ENCODE measurements at regions not wholly inside any gene's neighbourhood (a gene's known extent, or its start where the extent isn't known, plus 50 kb on each side); places are given as distances from the start of the nearest gene placed in this dataset.

GRCh38 chr7:155207326-155208002, 90.2 kb upstream of the INSIG1 start:
- intact Hi-C loops (cut with micrococcal nuclease), result loop anchor here (5.0 kb wide), 2 partner anchors 455 to 1545 kb away; no protein-coding TSS in a partner anchor
- peak overlapping the region; percentile 83 for H3K27ac Mint-ChIP-seq
- H3K9me3 Mint-ChIP-seq, result peaks cover 4% of the 10 kb centered on the region
- no peak for DNase-seq (ENCODE audit: low spot score)
- H3K4me1 Mint-ChIP-seq (ENCODE audit: low read depth), result peaks cover 31% of the 10 kb centered on the region
- no peaks in the 10 kb centered on the region for H3K27me3 Mint-ChIP-seq (ENCODE audit: insufficient read depth)
- H3K36me3 Mint-ChIP-seq (ENCODE audit: low read depth), result peaks cover 6% of the 10 kb centered on the region
- no peak overlapping the region for H3K4me3 Mint-ChIP-seq

DNA sequence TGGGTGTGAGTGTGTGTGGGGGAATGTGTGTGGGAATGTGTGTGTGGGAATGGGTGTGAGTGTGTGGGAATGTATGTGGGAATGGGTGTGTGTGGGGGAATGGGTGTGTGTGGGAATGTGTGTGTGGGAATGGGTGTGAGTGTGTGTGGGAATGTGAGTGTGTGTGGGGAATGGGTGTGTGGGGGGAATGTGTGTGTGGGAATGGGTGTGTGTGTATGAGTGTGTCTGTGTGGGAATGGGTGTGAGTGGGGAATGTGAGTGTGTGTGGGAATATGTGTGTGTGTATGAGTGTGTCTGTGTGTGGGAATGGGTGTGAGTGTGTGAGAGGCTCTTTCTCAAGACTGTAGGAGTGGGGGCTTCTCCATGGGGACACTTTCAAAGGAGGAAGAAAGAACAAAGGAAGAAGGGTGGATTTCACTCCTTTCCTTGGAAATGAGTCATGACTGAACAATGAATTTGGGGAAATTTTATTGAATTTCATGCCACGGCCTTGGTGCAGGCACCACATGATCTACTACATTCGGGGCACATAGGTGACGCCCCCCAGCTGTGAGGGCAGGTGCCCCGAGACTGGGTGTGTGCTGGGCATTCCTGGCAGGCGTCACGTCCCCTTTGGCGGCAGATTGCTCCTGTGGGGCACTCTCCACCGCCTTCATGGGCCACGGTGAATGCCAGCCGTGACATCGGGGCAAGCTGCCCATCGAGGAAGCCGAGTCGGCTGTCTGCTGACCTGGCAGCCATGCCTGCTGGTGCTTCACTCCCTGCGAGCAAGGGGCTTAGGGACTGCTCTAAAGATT, 88.8 kb upstream of the INSIG1 start:
- H3K27me3 Mint-ChIP-seq (ENCODE audit: insufficient read depth), result no peaks in the 10 kb centered on the region
- peaks cover 4% of the 10 kb centered on the region for H3K9me3 Mint-ChIP-seq
- DNase-seq (ENCODE audit: low spot score), result no peak
- peaks cover 31% of the 10 kb centered on the region for H3K4me1 Mint-ChIP-seq (ENCODE audit: low read depth)
- intact Hi-C loops (cut with micrococcal nuclease), result loop anchor here (5.0 kb wide), 2 partner anchors 453 to 1543 kb away; no protein-coding TSS in a partner anchor
- H3K27ac Mint-ChIP-seq, result peak overlapping the region; percentile 62
- H3K36me3 Mint-ChIP-seq (ENCODE audit: low read depth), result peaks cover 6% of the 10 kb centered on the region
- no peak overlapping the region for H3K4me3 Mint-ChIP-seq

GRCh38 chr7:155209478-155210319, 88.0 kb upstream of the INSIG1 start:
- no peak overlapping the region for H3K4me3 Mint-ChIP-seq
- peaks cover 4% of the 10 kb centered on the region for H3K9me3 Mint-ChIP-seq
- intact Hi-C loops (cut with micrococcal nuclease), result loop anchor here (5.0 kb wide), 2 partner anchors 453 to 1543 kb away; no protein-coding TSS in a partner anchor
- no peak overlapping the region for H3K27ac Mint-ChIP-seq
- no peak for DNase-seq (ENCODE audit: low spot score)
- peaks cover 28% of the 10 kb centered on the region for H3K4me1 Mint-ChIP-seq (ENCODE audit: low read depth)
- peaks cover 6% of the 10 kb centered on the region for H3K36me3 Mint-ChIP-seq (ENCODE audit: low read depth)
- no peaks in the 10 kb centered on the region for H3K27me3 Mint-ChIP-seq (ENCODE audit: insufficient read depth)

DNA sequence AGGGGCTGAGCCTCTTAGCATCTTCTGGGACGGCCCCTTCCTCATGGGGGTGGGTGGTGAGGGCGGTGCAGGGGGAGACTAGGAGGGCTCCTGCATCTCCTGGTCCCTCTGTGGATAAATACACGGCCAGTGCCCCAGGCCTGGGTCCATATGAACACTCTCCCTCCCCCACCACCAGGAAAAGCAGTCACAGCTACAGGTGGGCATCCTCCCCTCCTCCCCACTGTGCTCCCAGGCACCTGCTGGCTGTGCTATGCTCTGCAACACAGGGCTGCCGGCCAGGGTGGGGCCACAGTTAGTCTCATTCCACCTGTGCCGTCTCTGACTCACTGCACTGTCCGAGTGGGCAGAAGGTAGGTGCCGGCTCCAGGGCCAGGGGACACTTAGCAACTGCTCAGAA, 87.3 kb upstream of the INSIG1 start:
- Mint-ChIP-seq H3K4me3 (no peak overlapping the region), H3K27ac (no peak overlapping the region), H3K27me3 (ENCODE audit: insufficient read depth) (no peaks in the 10 kb centered on the region), H3K36me3 (ENCODE audit: low read depth) (peaks cover 6% of the 10 kb centered on the region), H3K4me1 (ENCODE audit: low read depth) (peaks cover 21% of the 10 kb centered on the region), H3K9me3 (peaks cover 4% of the 10 kb centered on the region)
- no peak for DNase-seq (ENCODE audit: low spot score)
- intact Hi-C loops (cut with micrococcal nuclease), result no loop called here

- H3K9me3 Mint-ChIP-seq, result peaks cover 4% of the 10 kb centered on the region
- intact Hi-C loops (cut with micrococcal nuclease), result no loop called here
- H3K27ac Mint-ChIP-seq, result no peak overlapping the region
- H3K36me3 Mint-ChIP-seq (ENCODE audit: low read depth), result peaks cover 6% of the 10 kb centered on the region
- no peak overlapping the region for H3K4me3 Mint-ChIP-seq
- H3K4me1 Mint-ChIP-seq (ENCODE audit: low read depth), result peaks cover 14% of the 10 kb centered on the region
- DNase-seq (ENCODE audit: low spot score), result no peak
- no peaks in the 10 kb centered on the region for H3K27me3 Mint-ChIP-seq (ENCODE audit: insufficient read depth)
These were observed 86.5 kb upstream of the INSIG1 start for GRCh38 chr7:155211173-155211572.

- intact Hi-C loops (cut with micrococcal nuclease), result no loop called here
- Mint-ChIP-seq H3K27ac (no peak overlapping the region), H3K36me3 (ENCODE audit: low read depth) (peaks cover 3% of the 10 kb centered on the region), H3K27me3 (ENCODE audit: insufficient read depth) (no peaks in the 10 kb centered on the region), H3K9me3 (peaks cover 4% of the 10 kb centered on the region), H3K4me3 (no peak overlapping the region), H3K4me1 (ENCODE audit: low read depth) (peaks cover 8% of the 10 kb centered on the region)
- no peak for DNase-seq (ENCODE audit: low spot score)
These were observed 85.9 kb upstream of the INSIG1 start for GRCh38 chr7:155211761-155212160.

DNA sequence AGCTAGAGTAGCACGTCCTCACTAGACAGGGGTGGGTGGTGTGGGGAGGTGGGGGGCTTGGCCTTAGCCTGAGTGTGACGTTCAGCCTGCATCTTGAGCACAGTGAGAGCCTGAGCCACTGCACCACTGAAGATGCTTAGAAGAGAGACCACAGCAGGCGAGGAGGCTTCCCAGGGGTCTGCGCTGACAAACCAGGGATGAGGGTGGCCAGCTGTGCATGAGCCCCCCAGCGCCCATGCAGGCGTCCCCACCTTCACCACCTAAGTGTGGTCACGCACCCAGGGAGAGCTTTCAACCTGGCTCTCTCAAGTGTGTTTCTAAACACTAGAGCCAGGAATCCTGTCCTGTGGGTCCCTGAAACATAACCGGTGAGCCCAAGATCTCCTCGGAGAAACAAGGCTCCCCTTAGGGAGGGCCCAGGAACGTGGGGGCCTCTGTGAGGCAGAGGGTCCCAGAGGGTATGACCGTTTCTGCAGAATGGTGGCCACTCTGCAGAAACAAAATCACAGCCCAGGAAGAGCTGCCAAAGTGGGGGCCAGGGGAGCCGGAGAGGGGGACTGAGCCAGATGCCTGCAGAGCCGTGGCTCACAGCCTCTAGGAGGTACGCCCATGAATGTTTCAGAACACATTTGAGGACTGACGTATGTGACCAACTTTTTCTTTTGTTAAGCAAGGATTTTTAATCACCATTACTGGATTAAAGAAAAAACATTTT, 85.2 kb upstream of the INSIG1 start:
- intact Hi-C loops (cut with micrococcal nuclease), result no loop called here
- Mint-ChIP-seq H3K27me3 (ENCODE audit: insufficient read depth) (no peaks in the 10 kb centered on the region), H3K9me3 (peaks cover 1% of the 10 kb centered on the region), H3K36me3 (ENCODE audit: low read depth) (peaks cover 1% of the 10 kb centered on the region), H3K4me3 (no peak overlapping the region), H3K4me1 (ENCODE audit: low read depth) (peaks cover 2% of the 10 kb centered on the region), H3K27ac (no peak overlapping the region)
- no peak for DNase-seq (ENCODE audit: low spot score)

DNA sequence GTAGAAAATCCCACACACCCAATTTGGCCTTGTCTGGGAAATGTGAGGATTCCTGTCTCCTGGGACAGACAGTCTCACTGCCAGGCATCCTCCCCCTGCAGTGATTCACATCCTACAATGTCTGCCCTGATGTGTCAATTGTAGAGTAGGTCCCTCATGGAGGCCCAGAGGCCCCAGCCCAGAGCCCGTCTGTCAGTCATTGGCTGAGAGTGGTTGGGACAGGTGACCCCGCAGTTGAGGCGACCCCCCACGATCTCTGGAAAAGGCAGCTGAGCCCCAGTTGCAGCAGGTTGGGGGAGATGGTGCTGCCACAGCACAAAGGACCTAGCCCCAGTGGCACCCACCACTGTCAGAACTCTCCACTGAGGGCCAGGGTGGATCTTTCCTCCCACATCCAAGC, 84.3 kb upstream of the INSIG1 start:
- Mint-ChIP-seq H3K9me3 (no peaks in the 10 kb centered on the region), H3K4me1 (ENCODE audit: low read depth) (no peaks in the 10 kb centered on the region), H3K4me3 (no peak overlapping the region), H3K36me3 (ENCODE audit: low read depth) (peaks cover 1% of the 10 kb centered on the region), H3K27me3 (ENCODE audit: insufficient read depth) (no peaks in the 10 kb centered on the region), H3K27ac (no peak overlapping the region)
- DNase-seq (ENCODE audit: low spot score), result no peak
- intact Hi-C loops (cut with micrococcal nuclease), result no loop called here

DNA sequence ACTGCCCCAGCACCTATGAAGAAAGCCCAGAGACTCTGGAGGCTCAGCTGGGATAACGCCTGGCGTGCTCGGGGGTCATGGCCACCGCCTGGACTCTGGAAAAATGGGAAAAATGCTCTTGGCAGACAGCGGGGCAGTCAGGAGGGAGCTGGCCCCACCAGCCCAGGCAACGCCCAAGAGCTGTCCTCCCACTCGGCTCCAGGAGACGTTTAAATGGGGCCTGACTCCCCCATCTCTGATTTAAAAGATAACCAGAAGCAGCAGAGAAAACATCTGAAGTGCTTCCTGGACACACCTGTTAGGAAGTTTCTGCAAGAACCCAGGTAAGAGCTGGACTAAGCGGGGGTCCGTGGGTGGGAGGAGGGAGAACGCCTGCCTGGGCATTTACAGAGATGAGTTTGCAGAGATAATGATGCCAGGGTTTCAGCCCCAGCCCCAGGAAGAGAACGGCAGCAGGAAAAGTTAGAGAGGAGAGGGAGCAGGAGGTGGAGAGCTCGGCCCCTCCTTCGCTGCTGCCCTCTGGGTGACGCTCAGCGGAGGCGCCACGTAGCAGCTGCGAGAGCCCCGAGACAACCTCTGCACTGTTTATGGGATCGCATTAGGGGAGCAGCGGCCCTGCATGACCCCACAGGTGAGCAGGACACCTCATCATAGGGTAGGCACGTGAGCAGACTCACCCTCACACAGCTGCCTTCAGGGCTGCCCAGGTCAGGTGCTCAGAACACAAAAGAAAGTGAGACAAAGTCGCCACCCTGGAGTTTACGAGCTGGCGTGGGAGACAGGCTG, 83.5 kb upstream of the INSIG1 start:
- H3K4me3 Mint-ChIP-seq, result no peak overlapping the region
- H3K27me3 Mint-ChIP-seq (ENCODE audit: insufficient read depth), result no peaks in the 10 kb centered on the region
- no peaks in the 10 kb centered on the region for H3K36me3 Mint-ChIP-seq (ENCODE audit: low read depth)
- no peaks in the 10 kb centered on the region for H3K9me3 Mint-ChIP-seq
- H3K4me1 Mint-ChIP-seq (ENCODE audit: low read depth), result no peaks in the 10 kb centered on the region
- DNase-seq (ENCODE audit: low spot score), result no peak
- intact Hi-C loops (cut with micrococcal nuclease), result no loop called here
- no peak overlapping the region for H3K27ac Mint-ChIP-seq

DNA sequence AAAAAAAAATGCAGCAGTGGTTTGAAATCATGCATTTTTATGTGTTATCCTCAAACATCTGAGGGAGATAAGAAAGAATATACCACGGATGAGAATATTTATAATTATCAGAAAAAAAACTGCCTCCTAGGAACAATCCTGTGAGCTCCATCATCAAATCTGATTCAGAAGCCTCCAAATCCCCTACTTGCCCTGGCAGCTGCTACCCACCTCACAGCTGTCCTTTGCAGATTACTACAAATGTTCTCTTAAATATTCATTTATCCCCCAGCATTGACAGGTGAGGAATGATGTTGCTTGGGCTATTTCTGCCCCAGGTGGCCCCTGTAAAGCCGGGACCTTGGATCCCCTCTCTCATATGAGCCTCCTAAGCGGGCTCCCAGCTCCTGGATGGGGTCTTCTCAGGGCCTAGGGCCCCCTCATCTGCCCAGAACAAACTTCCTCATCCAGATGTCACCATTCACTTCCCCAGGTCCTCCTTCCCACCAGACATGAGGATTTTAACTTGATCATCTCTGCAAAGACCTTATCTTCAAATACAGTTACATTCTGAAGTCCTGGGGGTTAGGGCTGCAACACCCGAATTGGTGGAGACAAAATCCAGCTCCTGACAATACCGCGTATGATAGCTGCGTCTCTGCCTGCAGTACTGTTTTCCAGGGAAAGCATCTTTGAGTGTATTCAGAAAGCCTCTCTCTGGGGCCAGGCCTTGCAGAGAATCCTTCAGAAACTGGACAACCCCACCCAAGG, 81.9 kb upstream of the INSIG1 start:
- Mint-ChIP-seq H3K27me3 (ENCODE audit: insufficient read depth) (no peaks in the 10 kb centered on the region), H3K9me3 (no peaks in the 10 kb centered on the region), H3K36me3 (ENCODE audit: low read depth) (no peaks in the 10 kb centered on the region), H3K27ac (no peak overlapping the region), H3K4me1 (ENCODE audit: low read depth) (no peaks in the 10 kb centered on the region), H3K4me3 (no peak overlapping the region)
- intact Hi-C loops (cut with micrococcal nuclease), result no loop called here
- DNase-seq (ENCODE audit: low spot score), result no peak

GRCh38 chr7:155216475-155217272, 81.0 kb upstream of the INSIG1 start:
- no peak overlapping the region for H3K27ac Mint-ChIP-seq
- no peaks in the 10 kb centered on the region for H3K4me1 Mint-ChIP-seq (ENCODE audit: low read depth)
- no peak for DNase-seq (ENCODE audit: low spot score)
- H3K36me3 Mint-ChIP-seq (ENCODE audit: low read depth), result no peaks in the 10 kb centered on the region
- no peak overlapping the region for H3K4me3 Mint-ChIP-seq
- H3K9me3 Mint-ChIP-seq, result no peaks in the 10 kb centered on the region
- intact Hi-C loops (cut with micrococcal nuclease), result no loop called here
- no peaks in the 10 kb centered on the region for H3K27me3 Mint-ChIP-seq (ENCODE audit: insufficient read depth)
